CD4-positive, alpha-beta T cell treated with Interleukin-6 for 4 hours (primary cell): ENCODE measurements at regions not wholly inside any gene's neighbourhood (a gene's known extent, or its start where the extent isn't known, plus 50 kb on each side); places are given as distances from the start of the nearest gene placed in this dataset.

Source experiments
- DNase-seq: peaks from one replicate; pipeline ENCODE4 v3.0.0-alpha.2; 2020; ENCODE audit warnings: mixed read lengths

GRCh38 chr4:117968606-117969005, 65.7 kb upstream of the NDST3 start:
- no peak for DNase-seq

- DNase-seq, result no peak
These were observed 62.9 kb upstream of the NDST3 start for GRCh38 chr4:117971403-117971802.

GRCh38 chr4:117983541-117984365, 50.5 kb upstream of the NDST3 start:
- DNase-seq, result no peak

- DNase-seq, result no peak
These were observed 50.0 kb upstream of the NDST3 start for GRCh38 chr4:117984366-117984680.
